ENCODE measurements at regions not wholly inside any gene's neighbourhood (a gene's known extent, or its start where the extent isn't known, plus 50 kb on each side); places are given as distances from the start of the nearest gene placed in this dataset.

- no peak for TF ChIP-seq E2F5 (CRISPR knock-in tag; IDR thresholded peaks at IDR 0.05)
- no peak for TF ChIP-seq ZNF396 (CRISPR knock-in tag; IDR thresholded peaks at IDR 0.05; ENCODE audit: borderline replicate concordance)
- TF ChIP-seq ZNF317 (CRISPR knock-in tag; IDR thresholded peaks at IDR 0.05; ENCODE audit: borderline replicate concordance, low read depth), result no peak
- no peak for TF ChIP-seq CBFB (CRISPR knock-in tag; IDR thresholded peaks at IDR 0.05; ENCODE audit: low read depth)
- TF ChIP-seq NR3C1 (CRISPR knock-in tag; conservative IDR thresholded peaks at IDR 0.05; ENCODE audit: low read depth), result no peak
- TF ChIP-seq ZNF263 (CRISPR knock-in tag; IDR thresholded peaks at IDR 0.05; ENCODE audit: low read depth), result no peak
- no peak for TF ChIP-seq ARID4B (CRISPR knock-in tag; IDR thresholded peaks at IDR 0.05; ENCODE audit: borderline replicate concordance)
- TF ChIP-seq SMAD3 (CRISPR knock-in tag; IDR thresholded peaks at IDR 0.05; ENCODE audit: borderline replicate concordance), result no peak
- TF ChIP-seq AR (CRISPR knock-in tag; IDR thresholded peaks at IDR 0.05), result no peak
- no peak for TF ChIP-seq ETV6 (CRISPR knock-in tag; IDR thresholded peaks at IDR 0.05)
- no peak for TF ChIP-seq ZNF512 (CRISPR knock-in tag; IDR thresholded peaks at IDR 0.05; ENCODE audit: borderline replicate concordance)
- no peak for TF ChIP-seq AFF4 (CRISPR knock-in tag; IDR thresholded peaks at IDR 0.05; ENCODE audit: borderline replicate concordance)
- no peak for TF ChIP-seq ZNF281 (CRISPR knock-in tag; IDR thresholded peaks at IDR 0.05)
- no peak for TF ChIP-seq NFYB (CRISPR knock-in tag; conservative IDR thresholded peaks at IDR 0.05; ENCODE audit: low read depth)
- TF ChIP-seq GTF2I (CRISPR knock-in tag; conservative IDR thresholded peaks at IDR 0.05), result no peak
- TF ChIP-seq ZBTB43 (CRISPR knock-in tag; IDR thresholded peaks at IDR 0.05), result no peak
- no peak for TF ChIP-seq ATF2 (CRISPR knock-in tag; IDR thresholded peaks at IDR 0.05; ENCODE audit: borderline replicate concordance, low read depth)
- ChIA-PET CTCF (interaction anchor here (2.5 kb wide), 1 partner anchor 274 kb away, joined by 33 read pairs; no protein-coding TSS in a partner anchor), POLR2A (no interaction called here)
- Mint-ChIP-seq H3K4me3 (no peak overlapping the region), H3K36me3 (peaks cover 3% of the 10 kb centered on the region), H3K9me3 (peaks cover 4% of the 10 kb centered on the region), H3K27me3 (ENCODE audit: low read depth) (peaks cover 3% of the 10 kb centered on the region), H3K4me1 (peaks cover 14% of the 10 kb centered on the region), H3K27ac (no peak overlapping the region)
- DNase-seq (ENCODE audit: low spot score), result no peak
- no peak for ATAC-seq
Observed at GRCh38 chr20:1778338-1778737, 116.9 kb upstream of the SIRPA start.

All from WTC11 (cell line).